HepG2 (cell line): ENCODE measurements at regions not wholly inside any gene's neighbourhood (a gene's known extent, or its start where the extent isn't known, plus 50 kb on each side); places are given as distances from the start of the nearest gene placed in this dataset.
A peak's percentile ranks its signal among the peaks of the same experiment; 100 is the strongest.

ENCODE experiments used
- ATAC-seq: fragments of 200-7000 bp; cut with Tn5 transposase; 3 replicates; pipeline ENCODE4 v1.9.1; 2020; ENCODE audit warnings: mild to moderate bottlenecking, moderate library complexity
- BruUV-seq: library from RNA; stranded (reverse); fragments of 400-500 nt; replicated peaks from 2 replicates; lab custom pipeline; 2021; lab: Mats Ljungman, UMichigan
- CTCF ChIA-PET: fragments of 300-600 bp; formaldehyde crosslinking; extraction: SDS; loops from one replicate; lab custom pipeline; 2021; ENCODE audit warnings: low total read pairs, inconsistent platforms, low intra/inter-chr PET ratio; lab: Yijun Ruan, JAX
- POLR2A ChIA-PET: fragments of 350-600 bp; sonication (Branson Sonifier 250); formaldehyde crosslinking; loops from one replicate; lab custom pipeline; 2020; ENCODE audit warnings: antibody characterized with exemption, inconsistent platforms; lab: Yijun Ruan, JAX
- DNase-seq: peaks from one replicate; pipeline ENCODE4 v3.0.0-alpha.2; 2015; ENCODE audit warnings: low spot score
- FAIRE-seq: peaks from 3 replicates; lab custom pipeline; 2011; peaks lifted over from hg19 to GRCh38; lab: Jason Lieb, UNC
- H2AFZ ChIP-seq: one replicate; pipeline ENCODE4 v1.6.1; 2011; ENCODE audit warnings: low read length, inconsistent platforms
- H3K27ac ChIP-seq: fragments of 300-600 bp; 3 replicates; pipeline ENCODE4 v1.8.0; 2011; ENCODE audit warnings: mixed run types, mild to moderate bottlenecking, mixed read lengths, low read length, inconsistent platforms; ENCODE audit not compliant: insufficient read depth; ENCODE audit errors: extremely low read length
- H3K27me3 ChIP-seq, 2 experiments: fragments of 200-600 bp in 1 of 2; 2 replicates in 1 of 2; 3 replicates in 1 of 2; pipeline versions ENCODE4 v1.6.0 to v1.8.0; 2011; ENCODE audit warnings: low read length in 2 of 2, mild to moderate bottlenecking in 2 of 2, moderate library complexity in 2 of 2, inconsistent platforms in 1 of 2; ENCODE audit not compliant: insufficient read depth in 2 of 2, control insufficient read depth in 1 of 2
- H3K36me3 ChIP-seq, 2 experiments: fragments of 200-600 bp in 1 of 2; replicated peaks in 1 of 2; 2 replicates in 1 of 2; 3 replicates in 1 of 2; pipeline versions ENCODE4 v1.5.1 to v1.8.0; 2011; ENCODE audit warnings: low read length in 2 of 2, inconsistent platforms in 1 of 2; ENCODE audit not compliant: insufficient read depth in 2 of 2, control insufficient read depth in 1 of 2
- H3K4me1 ChIP-seq: 2 replicates; pipeline ENCODE4 v1.5.1; 2012; ENCODE audit warnings: low read length, inconsistent platforms; ENCODE audit not compliant: insufficient read depth
- H3K4me2 ChIP-seq: 2 replicates; pipeline ENCODE4 v1.6.0; 2011; ENCODE audit warnings: low read depth, low read length, inconsistent platforms
- H3K4me3 ChIP-seq, 3 experiments: fragments of 200-600 bp in 1 of 3; sonication (generic), shearing (Covaris generic) in 1 of 3; replicated peaks in 1 of 3; 2 replicates each; pipeline ENCODE4 v1.5.1; 2011 to 2016; ENCODE audit warnings: low read length in 3 of 3, inconsistent platforms in 2 of 3, low read depth in 2 of 3, mild to moderate bottlenecking in 2 of 3, control low read depth in 1 of 3, mixed read lengths in 1 of 3; ENCODE audit not compliant: insufficient read depth in 1 of 3
- H3K79me2 ChIP-seq: one replicate; pipeline ENCODE4 v1.6.1; 2011; ENCODE audit warnings: low read length, inconsistent platforms; ENCODE audit not compliant: insufficient read depth
- H3K9ac ChIP-seq: 2 replicates; pipeline ENCODE4 v1.6.0; 2011; ENCODE audit warnings: mild to moderate bottlenecking, low read depth, low read length, inconsistent platforms; ENCODE audit not compliant: insufficient read depth
- H3K9me3 ChIP-seq: 2 replicates; pipeline ENCODE4 v1.5.1; 2012; ENCODE audit warnings: mild to moderate bottlenecking, low read length
- H4K20me1 ChIP-seq: 2 replicates; pipeline ENCODE4 v1.6.0; 2011; ENCODE audit warnings: inconsistent platforms, mild to moderate bottlenecking, low read length, moderate library complexity; ENCODE audit not compliant: insufficient read depth
- RFX5 ChIP-seq: IDR thresholded peaks from 2 replicates; pipeline ENCODE4 v1.6.1; 2011; ENCODE audit warnings: low read depth, low read length, improper control_type of control experiment
- THAP11 ChIP-seq: IDR thresholded peaks from 2 replicates; pipeline ENCODE4 v1.6.1; 2016; ENCODE audit warnings: missing biosample characterization, missing genetic modification reagents
- USF2 ChIP-seq, 2 experiments: sonication (generic) in 1 of 2; formaldehyde crosslinking in 1 of 2; IDR thresholded peaks; 2 replicates each; pipeline versions ENCODE4 v1.5.1 to v1.6.1; 2011 to 2020; ENCODE audit warnings: borderline replicate concordance in 1 of 2, low read depth in 1 of 2, low read length in 1 of 2, mild to moderate bottlenecking in 1 of 2, missing genetic modification reagents in 1 of 2, moderate library complexity in 1 of 2
- YEATS2 ChIP-seq: sonication (generic); formaldehyde crosslinking; IDR thresholded peaks from 2 replicates; pipeline ENCODE4 v1.4.0; 2020; ENCODE audit warnings: missing genetic modification reagents, borderline replicate concordance
- ZFYVE20 ChIP-seq: sonication (generic); formaldehyde crosslinking; IDR thresholded peaks from 2 replicates; pipeline ENCODE4 v1.8.0; 2023; ENCODE audit warnings: low read depth, mild to moderate bottlenecking, moderate library complexity, missing genetic modification reagents, borderline replicate concordance
- ZNF333 ChIP-seq: sonication (generic); formaldehyde crosslinking; IDR thresholded peaks from 2 replicates; pipeline ENCODE4 v1.4.0; 2020; ENCODE audit warnings: mild to moderate bottlenecking, missing genetic modification reagents, borderline replicate concordance
- ZNF891 ChIP-seq: sonication (generic); formaldehyde crosslinking; IDR thresholded peaks from 2 replicates; pipeline ENCODE4 v1.5.0; 2020; ENCODE audit warnings: mild to moderate bottlenecking, missing genetic modification reagents
- WGBS: methylation state at CpG from one replicate; pipeline ENCODE4 v1.1.6; 2017; ENCODE audit warnings: low lambda C conversion rate; 5-methylcytosine and 5-hydroxymethylcytosine counted together
- in situ Hi-C: cut with HindIII; loops from 2 replicates; pipeline ENCODE4 v1.10.0; 2017; ENCODE audit warnings: low pct_unique_long_range_greater_than_20kb; ENCODE audit not compliant: extremely low pct_ligation_motif_present
- intact Hi-C: fragments of 100-400 bp; cut with micrococcal nuclease; formaldehyde crosslinking; loops from one replicate; pipeline ENCODE4 v1.10.0; 2022; ENCODE audit not compliant: unreplicated experiment
- TF ChIP-seq, protein P1 (sequence below): IDR thresholded peaks from 2 replicates; pipeline ENCODE4 v1.6.1; 2016; ENCODE audit warnings: missing genetic modification reagents, missing compliant biosample characterization

GRCh38 chr11:76604081-76604625, 66.4 kb downstream of the LRRC32 start:
- WGBS: 49% methylated on average over 9 of the region's 12 CpGs
- H3K9ac ChIP-seq: no peak overlapping the region
- CTCF ChIA-PET: no interaction called here
- no peaks in the 10 kb centered on the region for H3K4me1 ChIP-seq
- no peak overlapping the region for H3K4me3 ChIP-seq
- no peaks in the 10 kb centered on the region for H3K79me2 ChIP-seq
- DNase-seq (no peak), ATAC-seq (peak; percentile 46; the same call in 1 of the 3 replicates)
- H3K4me2 ChIP-seq: no peak overlapping the region
- no peaks in the 10 kb centered on the region for H3K36me3 ChIP-seq
- BruUV-seq: no TSS peak
- in situ Hi-C loops: no loop called here
- intact Hi-C loops: no loop called here
- no peak for TF ChIP-seq YEATS2
- no peak for TF ChIP-seq THAP11
- no peak for TF ChIP-seq USF2 (IDR thresholded peaks at IDR 0.05; ENCODE audit: low read depth, low read length)
- TF ChIP-seq USF2 (CRISPR knock-in tag; IDR thresholded peaks at IDR 0.05; ENCODE audit: borderline replicate concordance): no peak
- no peak for TF ChIP-seq ZNF891 (CRISPR knock-in tag)
- TF ChIP-seq, protein P1, sequence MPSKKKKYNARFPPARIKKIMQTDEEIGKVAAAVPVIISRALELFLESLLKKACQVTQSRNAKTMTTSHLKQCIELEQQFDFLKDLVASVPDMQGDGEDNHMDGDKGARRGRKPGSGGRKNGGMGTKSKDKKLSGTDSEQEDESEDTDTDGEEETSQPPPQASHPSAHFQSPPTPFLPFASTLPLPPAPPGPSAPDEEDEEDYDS: no peak
- TF ChIP-seq ZFYVE20 (CRISPR knock-in tag): no peak
- no peak for TF ChIP-seq ZNF333 (CRISPR knock-in tag)
- no peak for TF ChIP-seq RFX5
- TF ChIP-seq, all 625 proteins: peak for 0
- H2AFZ ChIP-seq: no peak overlapping the region
- POLR2A ChIA-PET: no interaction called here
- H3K27ac ChIP-seq: no peak overlapping the region
- no peak for FAIRE-seq
- H3K9me3 ChIP-seq: no peaks in the 10 kb centered on the region
- peaks cover 4 to 36% of the 10 kb centered on the region in 2 experiments for H3K27me3 ChIP-seq
- H4K20me1 ChIP-seq: no peaks in the 10 kb centered on the region
